ENCODE measurements at regions not wholly inside any gene's neighbourhood (a gene's known extent, or its start where the extent isn't known, plus 50 kb on each side); places are given as distances from the start of the nearest gene placed in this dataset.

- TF ChIP-seq POLR2AphosphoS5 (IDR thresholded peaks at IDR 0.05; ENCODE audit: borderline replicate concordance, low read depth, low read length) (no peak), EZH2 (IDR thresholded peaks at IDR 0.05) (no peak)
Observed at GRCh38 chrX:97846228-97846627, 962.5 kb downstream of the RPA4 start.
